ENCODE measurements at regions not wholly inside any gene's neighbourhood (a gene's known extent, or its start where the extent isn't known, plus 50 kb on each side); places are given as distances from the start of the nearest gene placed in this dataset.
A peak's percentile ranks its signal among the peaks of the same experiment; 100 is the strongest.
"Not testable (repeated sequence)": the region's sequence is repeated elsewhere in the genome, so short reads cannot be mapped to it uniquely, and the experiment has no call there.

DNA sequence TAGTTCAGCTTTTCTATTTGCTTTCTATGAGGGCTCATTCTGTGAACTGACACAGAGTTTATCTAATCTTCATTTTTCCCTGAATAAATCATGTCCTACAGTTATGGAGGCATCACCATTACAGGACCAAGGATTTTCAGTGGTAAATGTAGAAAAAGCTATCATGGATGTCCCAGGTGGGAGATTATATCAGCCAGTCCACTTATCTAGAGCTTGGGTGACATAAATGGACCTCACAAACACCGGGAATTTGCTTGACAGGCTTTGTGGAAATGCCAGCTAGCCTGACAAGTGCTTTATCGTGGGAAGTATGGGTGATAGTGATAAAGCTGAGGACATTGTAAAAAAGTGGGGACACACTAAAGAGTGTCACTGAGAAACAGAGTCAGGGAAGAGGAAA, 1015.2 kb upstream of the SLIT2 start:
- DNase-seq (ENCODE audit: low read depth), result no peak

DNA sequence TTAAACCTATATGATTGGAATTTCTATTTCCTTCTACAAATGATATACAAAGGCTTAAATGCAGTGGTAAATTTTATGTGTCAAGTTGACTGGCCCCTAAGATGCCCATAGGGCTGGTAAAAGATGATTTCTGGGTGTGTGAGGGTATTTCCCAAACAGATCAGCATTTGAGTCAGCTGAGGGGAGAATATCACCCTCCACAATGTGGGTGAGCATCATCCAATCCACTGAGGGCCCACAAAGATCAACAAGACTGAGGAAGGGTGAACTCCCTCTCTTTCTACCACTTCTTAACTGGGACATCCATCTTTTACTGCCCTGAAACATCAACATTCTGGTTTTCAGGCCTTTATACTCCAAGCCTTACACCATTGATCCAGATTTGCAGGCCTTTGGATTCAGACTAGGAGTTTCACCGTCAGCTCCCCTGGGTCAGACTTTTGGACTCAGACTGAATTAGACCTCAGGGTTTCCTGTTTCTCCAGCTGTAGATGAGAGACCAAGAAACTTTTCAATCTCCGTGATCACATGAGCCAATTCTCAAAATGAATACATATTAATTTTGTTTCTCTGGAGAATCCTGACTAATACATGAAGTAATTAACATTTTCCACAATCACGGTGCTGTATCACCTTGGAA, 1020.7 kb upstream of the SLIT2 start:
- no peak for DNase-seq (ENCODE audit: low read depth)

DNA sequence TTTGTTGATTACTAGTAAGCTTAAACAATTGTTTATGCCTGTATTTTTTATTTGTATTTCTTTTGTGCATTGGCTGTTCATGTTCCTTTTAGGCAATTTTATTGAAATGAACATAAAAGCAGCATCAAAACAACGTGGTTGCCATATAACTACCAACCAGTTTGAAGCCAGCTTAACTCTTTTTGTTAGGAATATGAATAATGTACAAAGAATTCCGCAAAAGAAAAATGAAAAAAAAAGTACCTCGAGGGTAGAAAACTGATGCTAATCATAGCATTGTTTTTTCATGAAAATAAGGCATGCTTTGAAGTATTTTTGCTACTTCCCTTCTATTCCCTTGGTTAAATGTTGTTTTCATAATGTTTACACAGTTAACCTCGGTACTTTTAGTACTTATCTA, 1024.0 kb upstream of the SLIT2 start:
- DNase-seq (ENCODE audit: low read depth), result no peak

DNA sequence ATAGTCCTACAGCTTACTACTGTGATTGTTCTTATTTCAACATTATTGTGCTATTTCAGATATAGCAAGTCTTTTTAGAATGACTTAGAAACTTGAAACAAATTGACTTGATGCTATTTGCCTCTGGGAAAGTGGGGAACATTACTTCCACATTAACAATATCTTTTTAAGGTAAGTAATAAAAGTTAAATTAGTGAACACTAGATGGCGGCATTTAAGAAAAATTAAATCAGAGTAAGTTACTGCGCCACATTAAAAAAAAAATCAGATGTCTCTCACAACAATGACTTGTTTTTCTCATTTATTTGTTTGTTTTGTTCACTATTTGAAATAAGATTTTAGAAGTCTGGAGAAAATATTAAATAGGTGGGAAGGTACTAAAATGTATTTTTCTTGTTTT, 1026.9 kb upstream of the SLIT2 start:
- DNase-seq (ENCODE audit: low read depth), result peak; percentile 61

DNA sequence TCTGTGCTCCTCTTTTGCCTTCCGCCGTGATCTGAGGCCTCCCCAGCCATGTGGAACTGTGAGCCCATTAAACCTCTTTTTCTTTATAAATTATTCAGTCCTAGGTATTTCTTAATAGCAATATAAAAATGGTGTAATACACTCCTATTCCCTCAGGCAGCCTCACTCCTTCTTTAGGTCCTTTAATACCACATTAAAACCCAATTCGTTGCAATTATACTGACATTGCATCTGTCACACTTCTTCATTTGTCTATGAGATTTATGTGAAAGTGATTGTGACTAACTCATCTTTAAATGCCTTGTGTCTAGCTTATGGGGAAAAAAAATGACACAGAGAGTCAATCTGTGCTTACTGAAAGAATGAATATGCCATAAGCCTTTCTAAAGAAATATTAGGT, 1035.2 kb upstream of the SLIT2 start:
- no peak for DNase-seq (ENCODE audit: low read depth)

DNA sequence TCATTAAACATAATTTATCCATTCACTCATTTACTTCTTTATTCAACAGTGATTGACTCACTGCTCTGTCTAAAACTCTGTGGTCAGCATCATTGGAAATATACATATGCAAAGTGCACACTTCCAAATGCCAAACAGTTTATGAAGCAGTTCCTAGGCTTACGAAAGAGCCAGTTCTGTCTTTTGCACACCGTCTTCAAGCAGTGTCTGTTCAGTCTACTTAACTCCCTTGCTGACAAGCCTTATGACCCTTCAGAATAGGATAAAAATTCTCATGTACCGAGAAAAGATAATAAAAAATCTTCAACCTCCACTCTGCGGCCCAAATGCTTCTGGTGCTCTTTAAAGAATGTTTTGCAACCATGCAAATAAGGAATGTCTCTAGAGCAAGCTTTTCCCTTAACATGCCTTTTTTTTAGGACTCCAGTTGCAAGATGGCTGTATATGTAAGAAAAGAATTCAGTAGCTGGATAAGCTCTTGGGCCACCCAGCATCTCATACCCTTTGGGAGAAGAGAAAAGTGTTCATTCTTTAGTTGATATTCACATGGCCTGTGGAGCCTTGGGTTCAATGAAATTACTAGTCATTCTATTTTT, 1037.0 kb upstream of the SLIT2 start:
- peak; percentile 76 for DNase-seq (ENCODE audit: low read depth)

DNA sequence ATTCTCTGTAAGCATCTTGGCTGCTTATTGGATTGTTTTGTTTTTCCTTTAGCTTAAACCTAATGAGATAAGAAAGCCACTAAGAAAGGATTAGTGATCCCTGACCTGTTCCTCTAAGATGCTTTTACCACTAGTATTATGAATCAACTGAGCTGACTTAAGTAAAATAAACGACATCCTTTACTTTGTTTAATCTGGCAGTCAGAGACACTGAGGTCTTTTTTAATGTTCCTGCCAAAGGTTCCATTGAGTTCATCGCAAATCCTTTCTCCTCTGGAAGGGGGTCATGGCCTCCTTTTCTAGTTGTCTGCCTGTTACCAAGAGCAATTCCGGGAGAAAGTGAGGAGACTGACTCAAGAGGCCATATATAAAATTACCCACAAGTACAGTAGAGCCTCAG, 1038.3 kb upstream of the SLIT2 start:
- DNase-seq (ENCODE audit: low read depth), result peak; percentile 9

DNA sequence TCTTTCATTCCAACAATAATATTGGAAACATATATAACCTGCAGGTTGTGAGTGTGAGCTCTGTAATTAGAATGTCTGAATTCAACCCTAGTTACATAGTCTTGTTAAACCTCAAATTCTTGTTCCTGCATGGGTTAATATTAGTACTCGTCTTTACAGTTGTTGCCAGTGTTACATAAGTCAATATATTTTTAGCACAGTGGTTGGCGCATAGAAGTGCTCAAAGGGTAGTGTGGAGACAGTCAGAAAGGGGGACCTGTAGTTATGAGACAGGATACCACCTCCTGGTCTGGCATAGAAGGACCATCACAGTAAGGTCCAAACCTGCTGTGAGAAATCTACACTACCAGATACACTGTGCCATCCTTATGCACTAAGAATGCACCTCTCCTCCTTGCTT, 1045.9 kb upstream of the SLIT2 start:
- no peak for DNase-seq (ENCODE audit: low read depth)

DNA sequence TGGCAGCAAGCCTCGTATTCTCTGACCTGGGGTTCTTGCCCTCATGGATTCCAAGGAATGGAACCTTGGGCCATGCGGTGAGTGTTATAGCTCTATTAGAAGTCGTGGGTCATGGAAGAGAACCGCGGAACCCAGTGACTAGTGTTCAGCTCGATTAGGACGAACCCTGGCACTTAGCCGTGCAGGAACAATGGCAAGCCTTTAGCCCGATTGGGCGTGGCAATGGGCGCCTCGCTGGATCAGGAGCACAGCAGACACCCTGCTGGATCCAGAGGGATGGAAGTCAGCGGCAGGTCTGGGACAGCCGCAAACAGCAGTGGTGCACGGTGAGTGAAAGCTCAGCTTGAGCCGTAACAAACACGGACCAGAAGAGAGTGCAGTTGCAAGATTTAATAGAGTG, 1053.9 kb upstream of the SLIT2 start:
- not testable (repeated sequence) for DNase-seq (ENCODE audit: low read depth)

DNA sequence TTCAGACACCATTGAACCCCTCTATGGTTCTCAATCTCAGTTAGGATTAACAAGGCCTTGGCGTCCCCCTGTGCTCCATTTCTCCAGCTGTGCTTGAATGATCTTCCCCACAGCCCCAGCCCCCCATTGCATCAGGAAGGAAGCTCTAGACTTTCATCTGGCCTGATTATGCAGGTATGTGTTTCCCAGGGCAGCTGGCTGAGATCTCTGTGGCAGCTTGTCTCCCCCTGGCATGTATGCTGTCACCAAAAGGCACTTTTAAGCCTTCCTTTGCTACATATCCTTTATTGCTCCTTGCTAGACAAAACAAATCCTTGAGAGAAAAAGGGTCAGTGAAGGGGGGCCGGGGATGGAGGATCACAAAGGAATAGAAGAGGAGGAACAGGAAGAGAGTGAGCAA, 1056.0 kb upstream of the SLIT2 start:
- DNase-seq (ENCODE audit: low read depth), result peak; percentile 15

DNA sequence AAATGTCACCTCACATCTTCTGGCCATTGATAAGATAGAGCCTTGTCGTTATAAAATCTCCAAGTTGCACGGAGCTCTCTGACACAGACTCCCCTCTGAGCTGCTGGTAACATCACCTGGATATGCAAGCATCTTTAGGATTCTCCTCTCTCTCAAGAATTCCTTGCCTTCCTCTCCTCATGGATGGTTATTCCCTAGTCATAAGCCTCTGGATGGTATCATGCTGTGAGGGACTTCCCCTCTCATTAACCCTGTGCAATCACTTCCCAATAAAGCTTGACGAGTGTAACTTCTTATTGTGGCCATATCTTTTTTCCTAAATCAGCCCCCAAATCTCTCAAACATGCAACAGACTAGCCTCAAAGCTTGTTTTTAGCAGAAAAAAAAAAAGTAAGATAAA, 1057.0 kb upstream of the SLIT2 start:
- DNase-seq (ENCODE audit: low read depth), result no peak

DNA sequence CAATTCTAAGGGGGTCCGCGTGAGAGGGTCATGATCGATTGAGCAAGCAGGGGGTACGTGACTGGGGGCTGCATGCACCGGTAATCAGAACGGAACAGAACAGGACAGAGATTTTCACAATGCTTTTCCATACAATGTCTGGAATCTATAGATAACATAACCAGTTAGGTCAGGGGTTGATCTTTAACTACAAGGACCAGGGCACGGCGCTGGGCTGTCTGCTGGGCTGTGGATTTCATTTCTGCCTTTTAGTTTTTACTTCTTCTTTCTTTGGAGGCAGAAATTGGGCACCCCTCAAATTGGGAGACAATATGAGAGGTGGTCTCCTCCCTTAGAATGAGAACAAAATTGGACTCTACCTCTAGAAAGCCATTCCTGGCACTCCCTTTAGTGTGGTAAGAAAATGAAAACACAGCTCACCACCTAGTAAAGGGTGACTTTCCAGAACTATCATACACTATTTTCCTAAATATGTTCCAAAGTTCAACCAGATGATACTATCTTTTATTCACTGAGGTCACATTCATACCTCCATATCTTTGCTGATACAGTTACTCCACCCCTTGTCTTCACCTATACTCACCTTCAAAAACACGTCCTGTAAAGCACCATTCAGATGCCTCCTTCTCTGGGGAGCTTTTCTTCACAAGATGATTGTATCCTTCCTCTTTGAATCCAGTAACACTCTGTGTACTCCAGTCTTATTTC, 1058.3 kb upstream of the SLIT2 start:
- no peak for DNase-seq (ENCODE audit: low read depth)

DNA sequence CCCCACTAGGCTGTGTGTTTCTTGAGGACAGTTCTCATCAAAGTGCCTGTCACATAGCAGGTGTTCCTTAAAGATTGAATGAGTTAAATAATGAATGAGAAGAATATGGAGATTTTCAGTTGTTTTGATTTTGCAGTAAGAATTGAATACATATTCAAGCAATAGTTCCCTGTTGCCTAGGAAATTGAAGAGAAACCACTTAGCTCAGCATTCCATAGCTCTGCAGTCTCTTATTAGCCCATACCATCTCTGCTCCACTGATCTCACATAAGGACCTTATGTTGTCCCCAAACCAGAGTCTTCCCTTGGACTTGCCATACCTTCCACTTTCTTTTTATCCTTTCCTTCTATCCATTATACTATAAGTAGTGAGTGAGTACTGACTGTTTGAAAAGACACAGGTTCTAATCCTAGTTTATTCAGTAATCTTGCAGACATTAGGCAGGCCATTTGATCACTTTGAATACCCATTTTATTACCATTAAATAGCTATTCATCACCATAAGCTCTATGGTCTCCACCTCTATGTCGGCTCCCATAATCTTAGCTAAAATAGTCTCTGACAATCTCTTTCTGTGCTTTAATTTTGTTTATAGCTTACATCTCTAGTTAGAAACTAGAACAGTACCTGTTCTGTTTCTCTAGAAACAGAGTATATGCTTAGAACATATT, 1059.6 kb upstream of the SLIT2 start:
- no peak for DNase-seq (ENCODE audit: low read depth)

DNA sequence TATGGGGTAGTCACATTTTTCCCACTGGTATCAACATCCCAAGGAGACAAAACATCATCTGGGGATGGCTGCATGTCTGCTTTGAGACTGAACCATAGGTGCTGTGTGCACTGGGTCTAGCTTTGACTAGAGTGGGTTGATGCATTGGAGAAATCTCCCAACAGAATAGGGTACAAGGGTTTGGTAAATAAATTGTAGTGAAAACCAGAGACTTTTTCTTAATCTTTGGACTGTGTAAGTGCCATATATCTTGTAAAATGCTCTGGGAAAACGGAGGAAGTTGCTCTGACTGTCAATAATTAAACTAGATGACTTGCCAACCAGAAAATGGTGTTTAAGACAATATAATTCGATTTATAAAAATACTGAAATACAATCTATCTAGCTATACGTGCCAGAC, 1064.0 kb upstream of the SLIT2 start:
- peak; percentile 12 for DNase-seq (ENCODE audit: low read depth)

DNA sequence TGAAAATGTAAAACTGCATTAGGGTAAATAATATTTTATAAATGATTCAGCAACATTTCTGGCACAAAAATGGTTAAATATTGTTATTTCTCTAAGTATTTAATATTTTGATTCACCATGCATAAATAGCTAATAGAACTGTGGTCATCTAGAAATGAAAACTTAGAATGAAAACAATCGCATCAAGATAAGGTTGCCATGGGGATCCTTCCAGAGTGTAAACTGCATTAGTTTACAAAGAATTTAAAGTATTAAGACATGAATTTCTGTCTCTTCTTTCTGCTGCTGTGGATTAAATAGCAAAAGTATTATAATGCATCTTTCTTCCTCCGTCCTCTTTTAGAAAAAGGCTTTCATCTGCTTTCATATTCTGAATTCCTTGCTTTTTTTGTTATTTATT, 1064.6 kb upstream of the SLIT2 start:
- DNase-seq (ENCODE audit: low read depth), result no peak

DNA sequence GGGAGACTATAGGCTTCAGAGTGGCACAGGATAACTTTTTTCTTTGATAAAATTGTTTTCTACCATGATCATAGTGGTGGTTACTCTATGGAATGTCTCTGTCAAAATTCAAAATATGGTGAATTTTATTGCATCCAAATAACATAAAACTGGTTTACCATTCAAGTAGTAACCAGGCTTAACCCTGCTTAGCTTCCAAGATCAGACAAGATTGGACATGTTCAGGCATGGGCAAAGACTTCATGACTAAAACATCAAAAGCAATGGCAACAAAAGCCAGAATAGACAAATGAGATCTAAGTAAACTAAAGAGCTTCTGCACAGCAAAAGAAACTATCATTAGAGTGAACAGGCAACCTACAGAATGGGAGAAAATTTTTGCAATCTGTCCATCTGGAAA, 1070.1 kb upstream of the SLIT2 start:
- not testable (repeated sequence) for DNase-seq (ENCODE audit: low read depth)

DNA sequence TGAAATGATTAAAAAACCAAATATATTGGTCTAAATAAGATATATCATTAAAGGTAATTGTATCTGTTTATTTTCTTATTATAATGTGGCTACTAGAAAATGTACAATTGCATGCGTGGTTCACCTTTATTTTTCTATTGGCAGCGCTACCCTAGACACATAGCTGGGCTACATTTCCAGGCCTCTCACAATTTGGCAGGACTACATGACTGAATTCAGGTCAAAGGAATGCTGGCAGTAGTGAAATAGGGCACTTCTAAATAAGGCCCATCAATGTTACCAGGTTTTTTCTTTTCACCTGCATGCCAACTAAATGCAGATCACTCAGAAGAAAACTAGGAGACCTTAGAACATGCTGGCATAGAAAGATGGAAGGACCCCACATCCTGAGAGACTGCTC, 1072.9 kb upstream of the SLIT2 start:
- DNase-seq (ENCODE audit: low read depth), result no peak

DNA sequence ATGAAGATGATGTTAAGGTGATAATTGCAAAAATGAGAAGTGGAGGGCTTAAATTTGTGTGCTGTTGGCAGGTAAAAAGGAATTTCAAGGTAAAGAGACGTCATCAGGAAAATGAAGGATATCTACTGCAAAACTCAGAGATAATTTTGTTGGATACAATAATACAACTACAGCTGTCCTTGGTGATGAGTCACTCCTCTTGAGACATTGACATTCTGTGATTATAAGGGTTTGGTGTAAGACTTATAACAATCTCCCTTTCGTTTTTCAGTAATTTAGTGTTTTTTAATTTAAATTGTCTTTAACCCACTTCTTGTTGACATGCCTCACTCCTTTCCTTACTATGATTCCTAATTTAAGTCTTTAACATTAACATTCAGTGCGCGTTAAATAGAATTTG, 1074.1 kb upstream of the SLIT2 start:
- no peak for DNase-seq (ENCODE audit: low read depth)

DNA sequence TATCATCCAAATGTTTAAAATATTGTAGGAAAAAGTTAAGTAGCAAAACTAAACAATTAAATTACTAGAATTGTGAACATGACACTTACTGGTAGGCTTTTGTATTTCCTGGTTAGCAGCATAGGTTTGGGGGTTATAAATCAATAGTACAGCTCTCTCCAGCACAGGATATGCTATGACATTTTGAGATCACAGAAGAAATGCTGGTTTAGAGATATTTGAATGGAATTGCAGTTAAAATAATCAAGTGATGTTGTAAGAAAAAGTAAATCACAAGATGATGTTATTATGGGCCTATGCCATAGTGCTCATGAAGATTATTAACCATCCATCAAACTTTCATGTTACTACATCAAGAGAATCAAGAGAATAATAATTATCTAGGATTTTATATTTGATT, 1079.9 kb upstream of the SLIT2 start:
- DNase-seq (ENCODE audit: low read depth), result no peak

DNA sequence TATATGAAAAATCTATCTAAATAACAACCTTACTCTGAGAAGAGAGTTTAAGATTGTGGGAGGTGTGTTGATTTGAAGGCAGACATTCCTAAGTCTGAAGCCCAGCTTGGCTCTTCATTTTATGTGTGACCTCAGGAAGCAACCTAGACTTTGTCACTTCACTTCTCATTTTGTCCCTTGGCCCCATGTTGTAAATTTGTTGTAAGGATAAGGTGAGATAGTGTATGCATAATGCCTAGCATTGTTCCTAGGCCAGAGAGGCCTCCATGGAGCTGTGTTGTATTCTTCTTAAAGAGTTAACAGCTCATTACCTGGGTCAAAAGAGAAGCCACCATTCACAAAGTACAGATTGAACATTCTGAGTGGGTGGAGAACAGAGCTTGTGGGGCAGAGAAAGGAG, 1084.4 kb upstream of the SLIT2 start:
- no peak for DNase-seq (ENCODE audit: low read depth)

DNA sequence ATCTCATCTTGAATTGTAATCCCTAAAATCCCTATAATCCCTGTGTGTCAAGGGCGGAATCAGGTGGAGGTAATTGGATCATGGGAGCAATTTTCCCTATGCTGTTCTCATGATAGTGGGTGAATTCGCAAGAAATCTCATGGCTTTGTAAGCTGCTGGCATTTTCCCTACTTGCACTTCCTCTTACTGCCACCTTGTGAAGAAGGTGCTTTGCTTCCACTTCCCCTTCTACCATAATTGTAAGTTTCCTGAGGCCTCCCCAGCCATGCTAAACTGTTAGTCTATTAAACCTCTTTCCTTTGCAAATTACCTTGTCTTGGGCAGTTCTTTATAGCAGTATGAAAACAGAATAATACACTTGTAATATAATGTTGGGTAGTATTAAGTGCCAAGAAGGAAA, 1087.4 kb upstream of the SLIT2 start:
- peak; percentile 16 for DNase-seq (ENCODE audit: low read depth)

DNA sequence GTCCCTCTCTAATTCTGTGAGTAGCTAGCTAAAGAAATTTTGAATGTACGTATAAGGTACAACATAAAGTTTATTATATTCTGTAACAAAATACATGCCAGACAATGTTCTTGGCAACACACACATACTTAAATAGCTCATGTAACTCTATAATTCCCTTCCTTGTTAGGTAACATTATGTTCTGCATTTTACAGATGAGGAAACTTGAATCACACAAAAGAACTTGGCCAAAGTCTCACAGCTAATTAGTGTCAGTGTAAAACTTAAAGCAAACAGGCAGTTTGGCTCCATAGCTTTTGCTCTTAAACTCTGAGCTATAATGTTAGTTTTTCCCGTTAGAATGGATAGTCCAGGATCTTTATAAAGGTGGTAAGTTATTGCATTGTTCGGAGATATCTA, 1091.8 kb upstream of the SLIT2 start:
- no peak for DNase-seq (ENCODE audit: low read depth)
